ENCODE measurements at regions not wholly inside any gene's neighbourhood (a gene's known extent, or its start where the extent isn't known, plus 50 kb on each side); places are given as distances from the start of the nearest gene placed in this dataset.

GRCh38 chr6:155853011-155853410 lies 397.4 kb upstream of the NOX3 start:
- TF ChIP-seq CTCF (IDR thresholded peaks at IDR 0.05) (no peak), POLR2A (IDR thresholded peaks at IDR 0.05) (no peak), POLR2AphosphoS5 (IDR thresholded peaks at IDR 0.05) (no peak)

Measured in breast epithelium (tissue), 3 donors.